RPMI7951 (cell line): ENCODE measurements at regions not wholly inside any gene's neighbourhood (a gene's known extent, or its start where the extent isn't known, plus 50 kb on each side); places are given as distances from the start of the nearest gene placed in this dataset.
A peak's percentile ranks its signal among the peaks of the same experiment; 100 is the strongest.

ENCODE experiments used
- DNase-seq: peaks from one replicate; pipeline ENCODE4 v3.0.0-alpha.2; 2012; ENCODE audit warnings: low read depth

- peak; percentile 90 for DNase-seq
Measured at GRCh38 chr2:41930807-41931566, 116.8 kb upstream of the PKDCC start.

- DNase-seq, result peak; percentile 99
Measured at GRCh38 chr2:41932241-41933045, 115.4 kb upstream of the PKDCC start.

GRCh38 chr2:41933046-41933420 is 114.8 kb upstream of the PKDCC start:
- DNase-seq, result no peak

- peak; percentile 92 for DNase-seq
Measured at GRCh38 chr2:41933585-41934320, 114.1 kb upstream of the PKDCC start.

- peak; percentile 82 for DNase-seq
Measured at GRCh38 chr2:41934329-41934958, 113.4 kb upstream of the PKDCC start.

GRCh38 chr2:41935002-41935401 is 112.8 kb upstream of the PKDCC start:
- DNase-seq, result no peak

GRCh38 chr2:41935825-41936224 is 112.0 kb upstream of the PKDCC start:
- DNase-seq, result no peak

- no peak for DNase-seq
Measured at GRCh38 chr2:41936771-41937463, 110.9 kb upstream of the PKDCC start.

- peak; percentile 92 for DNase-seq
Measured at GRCh38 chr2:41937464-41937906, 110.3 kb upstream of the PKDCC start.

GRCh38 chr2:41937921-41938708 is 109.7 kb upstream of the PKDCC start:
- no peak for DNase-seq

- no peak for DNase-seq
Measured at GRCh38 chr2:41940060-41940744, 107.6 kb upstream of the PKDCC start.

GRCh38 chr2:41940745-41941063 is 107.1 kb upstream of the PKDCC start:
- DNase-seq, result peak; percentile 16

GRCh38 chr2:41941831-41942230 is 106.0 kb upstream of the PKDCC start:
- DNase-seq, result peak; percentile 79

- no peak for DNase-seq
Measured at GRCh38 chr2:41942278-41942677, 105.5 kb upstream of the PKDCC start.

- DNase-seq, result no peak
Measured at GRCh38 chr2:41943159-41943558, 104.7 kb upstream of the PKDCC start.

- no peak for DNase-seq
Measured at GRCh38 chr2:41944220-41944880, 103.5 kb upstream of the PKDCC start.

- DNase-seq, result no peak
Measured at GRCh38 chr2:41947701-41948396, 100.0 kb upstream of the PKDCC start.

- DNase-seq, result no peak
Measured at GRCh38 chr2:41948397-41948763, 99.4 kb upstream of the PKDCC start.
